Kidney (tissue), 13 donors: ENCODE measurements at regions not wholly inside any gene's neighbourhood (a gene's known extent, or its start where the extent isn't known, plus 50 kb on each side); places are given as distances from the start of the nearest gene placed in this dataset.
"Not testable (repeated sequence)": the region's sequence is repeated elsewhere in the genome, so short reads cannot be mapped to it uniquely, and the experiment has no call there.

Experiments used
- DNase-seq, 5 donors: peaks; one replicate each; pipeline ENCODE4 v3.0.0-alpha.2; 2013 to 2020
- FAIRE-seq: peaks from 2 replicates; lab custom pipeline; 2012; peaks lifted over from hg19 to GRCh38; lab: Jason Lieb, UNC
- H3K27ac ChIP-seq, 2 donors: one replicate each; pipeline ENCODE4 v1.7.0; 2013; ENCODE audit warnings: low read depth in 2 of 2, low read length in 2 of 2, inconsistent platforms in 1 of 2
- H3K27me3 ChIP-seq: one replicate; pipeline ENCODE4 v1.7.1; 2013; ENCODE audit warnings: low read length, inconsistent platforms; ENCODE audit not compliant: control insufficient read depth, insufficient read depth
- H3K36me3 ChIP-seq, 3 donors: one replicate each; pipeline versions ENCODE4 v1.7.0 to v1.7.1; 2013; ENCODE audit warnings: low read length in 3 of 3, control low read depth in 1 of 3, inconsistent platforms in 1 of 3; ENCODE audit not compliant: insufficient read depth in 3 of 3, control insufficient read depth in 2 of 3
- H3K4me1 ChIP-seq, 3 donors: one replicate each; pipeline versions ENCODE4 v1.7.0 to v1.7.1; 2013; ENCODE audit warnings: low read length in 3 of 3, inconsistent platforms in 1 of 3, low read depth in 1 of 3; ENCODE audit not compliant: control insufficient read depth in 2 of 3, insufficient read depth in 2 of 3
- H3K4me3 ChIP-seq, 3 donors: one replicate each; pipeline versions ENCODE4 v1.7.0 to v1.8.1; 2013; ENCODE audit warnings: low read length in 3 of 3, control low read depth in 1 of 3, inconsistent platforms in 1 of 3
- H3K9ac ChIP-seq, 3 donors: one replicate each; pipeline versions ENCODE4 v1.7.0 to v1.7.1; 2013; ENCODE audit warnings: low read length in 3 of 3, control low read depth in 1 of 3, inconsistent platforms in 1 of 3
- H3K9me3 ChIP-seq, 3 donors: one replicate each; pipeline versions ENCODE4 v1.7.0 to v1.7.1; 2013; ENCODE audit warnings: low read length in 3 of 3, control low read depth in 1 of 3, inconsistent platforms in 1 of 3; ENCODE audit not compliant: control insufficient read depth in 2 of 3, insufficient read depth in 1 of 3
- intact Hi-C: fragments of 100-400 bp; cut with DNase I; formaldehyde crosslinking; loops from one replicate; pipeline ENCODE4 v1.11.1; 2022
- TF ChIP-seq, protein P1 (sequence below): IDR thresholded peaks from 3 replicates; pipeline ENCODE4 v1.5.1; 2012; ENCODE audit warnings: mild to moderate bottlenecking, moderate library complexity, borderline replicate concordance; ENCODE audit not compliant: insufficient read depth; ENCODE audit errors: extremely low read depth
- donor health status: control.
- donor health status: control.
- donor health status: control.
- donor health status: control.
- donor health status: control.
- donor health status: DM: yes; HTN: yes; CAD: no.
- donor health status: Normal renal cell carcinoma (clear cell type).

GRCh38 chr6:27795697-27796494 lies 116.3 kb downstream of the OR2B2 start:
- no peak overlapping the region for H3K9ac ChIP-seq
- no peak overlapping the region for H3K27ac ChIP-seq
- peaks cover 0 to 2% (median 0%) of the 10 kb centered on the region in 3 donors for H3K4me1 ChIP-seq
- H3K4me3 ChIP-seq: no peak overlapping the region
- H3K27me3 ChIP-seq: no peaks in the 10 kb centered on the region
- no peaks in the 10 kb centered on the region for H3K9me3 ChIP-seq
- no peaks in the 10 kb centered on the region for H3K36me3 ChIP-seq
- TF ChIP-seq, protein P1, sequence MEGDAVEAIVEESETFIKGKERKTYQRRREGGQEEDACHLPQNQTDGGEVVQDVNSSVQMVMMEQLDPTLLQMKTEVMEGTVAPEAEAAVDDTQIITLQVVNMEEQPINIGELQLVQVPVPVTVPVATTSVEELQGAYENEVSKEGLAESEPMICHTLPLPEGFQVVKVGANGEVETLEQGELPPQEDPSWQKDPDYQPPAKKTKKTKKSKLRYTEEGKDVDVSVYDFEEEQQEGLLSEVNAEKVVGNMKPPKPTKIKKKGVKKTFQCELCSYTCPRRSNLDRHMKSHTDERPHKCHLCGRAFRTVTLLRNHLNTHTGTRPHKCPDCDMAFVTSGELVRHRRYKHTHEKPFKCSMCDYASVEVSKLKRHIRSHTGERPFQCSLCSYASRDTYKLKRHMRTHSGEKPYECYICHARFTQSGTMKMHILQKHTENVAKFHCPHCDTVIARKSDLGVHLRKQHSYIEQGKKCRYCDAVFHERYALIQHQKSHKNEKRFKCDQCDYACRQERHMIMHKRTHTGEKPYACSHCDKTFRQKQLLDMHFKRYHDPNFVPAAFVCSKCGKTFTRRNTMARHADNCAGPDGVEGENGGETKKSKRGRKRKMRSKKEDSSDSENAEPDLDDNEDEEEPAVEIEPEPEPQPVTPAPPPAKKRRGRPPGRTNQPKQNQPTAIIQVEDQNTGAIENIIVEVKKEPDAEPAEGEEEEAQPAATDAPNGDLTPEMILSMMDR: peak; percentile 54
- FAIRE-seq: peak; percentile 15
- DNase-seq: peak in 4 of 5 donors; percentile 61 to 96 (median 82)
- intact Hi-C loops: no loop called here

- no peak for FAIRE-seq
- intact Hi-C loops: no loop called here
- TF ChIP-seq, protein P1: no peak
- Histone ChIP-seq H3K4me3 (peak overlapping the region; percentile 66 to 85 (median 78)), H3K27me3 (no peaks in the 10 kb centered on the region), H3K9ac (peak overlapping the region; percentile 17 to 76 (median 47)), H3K9me3 (no peaks in the 10 kb centered on the region), H3K4me1 (peaks cover 0 to 2% (median 0%) of the 10 kb centered on the region in 3 donors), H3K36me3 (no peaks in the 10 kb centered on the region), H3K27ac (no peak overlapping the region)
- DNase-seq: peak; percentile 67 to 92 (median 75)
Observed at GRCh38 chr6:27791182-27791943, 120.8 kb downstream of the OR2B2 start.

DNA sequence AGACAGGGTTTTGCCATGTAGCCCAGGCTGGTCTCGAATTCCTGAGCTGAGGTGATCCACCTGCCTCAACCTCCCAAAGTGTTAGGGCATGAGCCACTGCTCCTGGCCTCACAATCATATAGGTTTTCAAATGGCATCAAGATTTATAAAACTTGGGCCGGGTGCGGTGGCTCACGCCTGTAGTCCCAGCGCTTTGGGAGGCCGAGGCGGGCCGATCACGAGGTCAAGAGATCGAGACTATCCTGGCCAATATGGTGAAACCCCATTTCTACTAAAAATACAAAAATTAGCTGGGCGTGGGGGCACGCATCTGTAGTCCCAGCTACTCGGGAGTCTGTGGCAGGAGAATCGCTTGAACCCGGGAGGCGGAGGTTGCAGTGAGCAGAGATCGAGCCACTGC lies 123.8 kb downstream of the OR2B2 start:
- DNase-seq, intact Hi-C loops, H3K4me1 ChIP-seq, H3K4me3 ChIP-seq, H3K27me3 ChIP-seq, H3K27ac ChIP-seq, H3K9ac ChIP-seq, H3K36me3 ChIP-seq, H3K9me3 ChIP-seq, FAIRE-seq: not testable (repeated sequence)

DNA sequence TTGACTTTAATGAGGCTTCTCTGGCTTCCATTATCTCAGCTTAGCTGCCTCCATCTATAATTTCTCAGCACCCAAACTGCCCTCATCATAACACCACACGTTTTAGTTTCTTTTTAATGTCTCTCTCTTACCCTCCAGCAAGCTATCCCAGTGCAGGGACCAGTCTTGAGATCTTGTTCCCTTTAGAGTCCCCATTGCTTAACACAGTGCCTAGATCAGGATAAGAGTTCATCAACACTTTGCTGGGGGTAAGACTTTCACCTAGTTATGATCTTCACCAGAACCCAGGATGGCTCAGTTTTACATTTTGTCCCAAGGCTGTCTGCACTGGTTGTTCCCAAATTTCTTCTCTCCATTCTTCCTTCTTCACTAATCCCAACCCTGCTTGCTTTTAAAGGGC lies 126.1 kb downstream of the OR2B2 start:
- DNase-seq (no peak), FAIRE-seq (no peak)
- Histone ChIP-seq H3K27me3 (no peaks in the 10 kb centered on the region), H3K36me3 (no peaks in the 10 kb centered on the region), H3K9ac (no peak overlapping the region), H3K27ac (no peak overlapping the region), H3K4me3 (no peak overlapping the region), H3K9me3 (no peaks in the 10 kb centered on the region), H3K4me1 (no peaks in the 10 kb centered on the region)
- intact Hi-C loops: no loop called here
- TF ChIP-seq, protein P1: no peak
